Activated CD4-positive, alpha-beta T cell treated with anti-CD3 and anti-CD28 coated beads, Interleukin-2, amount 10 ng/mL, durations not matched to agents 24 days and 14 days (primary cell): ENCODE measurements at regions not wholly inside any gene's neighbourhood (a gene's known extent, or its start where the extent isn't known, plus 50 kb on each side); places are given as distances from the start of the nearest gene placed in this dataset.
A peak's percentile ranks its signal among the peaks of the same experiment; 100 is the strongest.

Source experiments
- DNase-seq: peaks from one replicate; pipeline ENCODE4 v3.0.0; 2022
- H3K27ac Mint-ChIP-seq: one replicate; pipeline ENCODE4 v1.8.0; 2022; ENCODE audit warnings: mild to moderate bottlenecking, mixed read lengths
- H3K27me3 Mint-ChIP-seq: one replicate; pipeline ENCODE4 v1.8.0; 2022; ENCODE audit warnings: mixed read lengths
- H3K36me3 Mint-ChIP-seq: one replicate; pipeline ENCODE4 v1.8.0; 2022; ENCODE audit warnings: low read depth, mild to moderate bottlenecking, mixed read lengths
- H3K4me1 Mint-ChIP-seq: one replicate; pipeline ENCODE4 v1.8.0; 2021; ENCODE audit warnings: mixed read lengths
- H3K4me3 Mint-ChIP-seq: one replicate; pipeline ENCODE4 v1.8.0; 2022; ENCODE audit warnings: mild to moderate bottlenecking, moderate library complexity, mixed read lengths
- H3K9me3 Mint-ChIP-seq: one replicate; pipeline ENCODE4 v1.8.0; 2021; ENCODE audit warnings: mixed read lengths
- intact Hi-C: fragments of 100-400 bp; cut with micrococcal nuclease; formaldehyde crosslinking; loops from one replicate; pipeline ENCODE4 v1.15.1; 2023

- Mint-ChIP-seq H3K36me3 (no peaks in the 10 kb centered on the region), H3K27me3 (no peaks in the 10 kb centered on the region), H3K4me1 (no peaks in the 10 kb centered on the region), H3K4me3 (no peak overlapping the region), H3K9me3 (no peaks in the 10 kb centered on the region), H3K27ac (no peak overlapping the region)
- intact Hi-C loops: no loop called here
- DNase-seq: no peak
These were observed 528.8 kb upstream of the PCDH20 start for GRCh38 chr13:61944329-61944929.

- H3K9me3 Mint-ChIP-seq: no peaks in the 10 kb centered on the region
- H3K27ac Mint-ChIP-seq: no peak overlapping the region
- intact Hi-C loops: no loop called here
- H3K36me3 Mint-ChIP-seq: no peaks in the 10 kb centered on the region
- H3K4me1 Mint-ChIP-seq: no peaks in the 10 kb centered on the region
- no peak for DNase-seq
- no peak overlapping the region for H3K4me3 Mint-ChIP-seq
- no peaks in the 10 kb centered on the region for H3K27me3 Mint-ChIP-seq
These were observed 520.1 kb upstream of the PCDH20 start for GRCh38 chr13:61935710-61936109.

- intact Hi-C loops: no loop called here
- no peak for DNase-seq
- Mint-ChIP-seq H3K27me3 (no peaks in the 10 kb centered on the region), H3K4me1 (no peaks in the 10 kb centered on the region), H3K36me3 (no peaks in the 10 kb centered on the region), H3K4me3 (no peak overlapping the region), H3K27ac (no peak overlapping the region), H3K9me3 (no peaks in the 10 kb centered on the region)
These were observed 512.0 kb upstream of the PCDH20 start for GRCh38 chr13:61927648-61928047.

GRCh38 chr13:61918841-61919240 is 503.2 kb upstream of the PCDH20 start:
- no peaks in the 10 kb centered on the region for H3K27me3 Mint-ChIP-seq

GRCh38 chr13:61916483-61916882 is 500.8 kb upstream of the PCDH20 start:
- intact Hi-C loops: no loop called here
- DNase-seq: no peak
- no peak overlapping the region for H3K4me3 Mint-ChIP-seq
- H3K27ac Mint-ChIP-seq: no peak overlapping the region
- H3K27me3 Mint-ChIP-seq: no peaks in the 10 kb centered on the region
- no peaks in the 10 kb centered on the region for H3K36me3 Mint-ChIP-seq
- H3K4me1 Mint-ChIP-seq: no peaks in the 10 kb centered on the region
- H3K9me3 Mint-ChIP-seq: peaks cover 1% of the 10 kb centered on the region

More at GRCh38 chr13:61918841-61919240, 503.2 kb upstream of the PCDH20 start:
- no peak overlapping the region for H3K27ac Mint-ChIP-seq
- no peak overlapping the region for H3K4me3 Mint-ChIP-seq
- peaks cover 9% of the 10 kb centered on the region for H3K9me3 Mint-ChIP-seq
- H3K36me3 Mint-ChIP-seq: no peaks in the 10 kb centered on the region
- H3K4me1 Mint-ChIP-seq: no peaks in the 10 kb centered on the region
- DNase-seq: no peak
- intact Hi-C loops: no loop called here

- H3K4me1 Mint-ChIP-seq: no peaks in the 10 kb centered on the region
- no peaks in the 10 kb centered on the region for H3K9me3 Mint-ChIP-seq
- no peaks in the 10 kb centered on the region for H3K36me3 Mint-ChIP-seq
- no peak overlapping the region for H3K27ac Mint-ChIP-seq
- intact Hi-C loops: no loop called here
- no peaks in the 10 kb centered on the region for H3K27me3 Mint-ChIP-seq
- no peak overlapping the region for H3K4me3 Mint-ChIP-seq
- DNase-seq: no peak
These were observed 497.5 kb upstream of the PCDH20 start for GRCh38 chr13:61913183-61913582.

GRCh38 chr13:61908906-61909615 is 493.4 kb upstream of the PCDH20 start:
- Mint-ChIP-seq H3K4me1 (no peaks in the 10 kb centered on the region), H3K4me3 (no peak overlapping the region), H3K9me3 (no peaks in the 10 kb centered on the region), H3K36me3 (no peaks in the 10 kb centered on the region), H3K27ac (no peak overlapping the region), H3K27me3 (no peaks in the 10 kb centered on the region)
- no peak for DNase-seq
- intact Hi-C loops: no loop called here

- no peak overlapping the region for H3K4me3 Mint-ChIP-seq
- no peaks in the 10 kb centered on the region for H3K4me1 Mint-ChIP-seq
- intact Hi-C loops: no loop called here
- DNase-seq: no peak
- no peak overlapping the region for H3K27ac Mint-ChIP-seq
- H3K27me3 Mint-ChIP-seq: no peaks in the 10 kb centered on the region
- no peaks in the 10 kb centered on the region for H3K9me3 Mint-ChIP-seq
- no peaks in the 10 kb centered on the region for H3K36me3 Mint-ChIP-seq
These were observed 489.4 kb upstream of the PCDH20 start for GRCh38 chr13:61905054-61905453.

GRCh38 chr13:61901946-61902541 is 486.4 kb upstream of the PCDH20 start:
- no peaks in the 10 kb centered on the region for H3K27me3 Mint-ChIP-seq
- H3K9me3 Mint-ChIP-seq: no peaks in the 10 kb centered on the region
- intact Hi-C loops: no loop called here
- H3K4me3 Mint-ChIP-seq: no peak overlapping the region
- H3K4me1 Mint-ChIP-seq: no peaks in the 10 kb centered on the region
- no peak overlapping the region for H3K27ac Mint-ChIP-seq
- no peak for DNase-seq
- H3K36me3 Mint-ChIP-seq: no peaks in the 10 kb centered on the region

- no peak for DNase-seq
- H3K4me3 Mint-ChIP-seq: no peak overlapping the region
- no peaks in the 10 kb centered on the region for H3K36me3 Mint-ChIP-seq
- H3K27ac Mint-ChIP-seq: no peak overlapping the region
- no peaks in the 10 kb centered on the region for H3K27me3 Mint-ChIP-seq
- intact Hi-C loops: no loop called here
- H3K9me3 Mint-ChIP-seq: no peaks in the 10 kb centered on the region
- no peaks in the 10 kb centered on the region for H3K4me1 Mint-ChIP-seq
These were observed 484.4 kb upstream of the PCDH20 start for GRCh38 chr13:61900033-61900432.

GRCh38 chr13:61898207-61898606 is 482.6 kb upstream of the PCDH20 start:
- Mint-ChIP-seq H3K27me3 (no peaks in the 10 kb centered on the region), H3K27ac (no peak overlapping the region), H3K4me1 (no peaks in the 10 kb centered on the region), H3K9me3 (peaks cover 7% of the 10 kb centered on the region), H3K36me3 (no peaks in the 10 kb centered on the region), H3K4me3 (no peak overlapping the region)
- DNase-seq: no peak
- intact Hi-C loops: no loop called here

- no peak for DNase-seq
- Mint-ChIP-seq H3K4me3 (no peak overlapping the region), H3K27me3 (no peaks in the 10 kb centered on the region), H3K9me3 (peaks cover 7% of the 10 kb centered on the region), H3K4me1 (no peaks in the 10 kb centered on the region), H3K27ac (no peak overlapping the region), H3K36me3 (no peaks in the 10 kb centered on the region)
- intact Hi-C loops: no loop called here
These were observed 475.8 kb upstream of the PCDH20 start for GRCh38 chr13:61891401-61891800.

- intact Hi-C loops: no loop called here
- Mint-ChIP-seq H3K9me3 (no peaks in the 10 kb centered on the region), H3K27me3 (no peaks in the 10 kb centered on the region), H3K36me3 (no peaks in the 10 kb centered on the region), H3K4me3 (no peak overlapping the region), H3K27ac (no peak overlapping the region), H3K4me1 (no peaks in the 10 kb centered on the region)
- DNase-seq: no peak
These were observed 469.2 kb upstream of the PCDH20 start for GRCh38 chr13:61884830-61885229.

- no peak overlapping the region for H3K4me3 Mint-ChIP-seq
These were observed 465.1 kb upstream of the PCDH20 start for GRCh38 chr13:61880578-61881283.

More at GRCh38 chr13:61880578-61881283, 465.1 kb upstream of the PCDH20 start:
- intact Hi-C loops: no loop called here
- Mint-ChIP-seq H3K36me3 (no peaks in the 10 kb centered on the region), H3K27me3 (no peaks in the 10 kb centered on the region), H3K4me1 (no peaks in the 10 kb centered on the region), H3K9me3 (peaks cover 3% of the 10 kb centered on the region), H3K27ac (no peak overlapping the region)
- peak; percentile 62 for DNase-seq
